Tibial nerve (tissue), 4 donors: ENCODE measurements at regions not wholly inside any gene's neighbourhood (a gene's known extent, or its start where the extent isn't known, plus 50 kb on each side); places are given as distances from the start of the nearest gene placed in this dataset.
"Not testable (repeated sequence)": the region's sequence is repeated elsewhere in the genome, so short reads cannot be mapped to it uniquely, and the experiment has no call there.

Experiments used
- DNase-seq, 2 donors: peaks; one replicate each; pipeline ENCODE4 v3.0.0-alpha.2; 2019; ENCODE audit warnings: low spot score in 2 of 2
- H3K27ac ChIP-seq, 4 donors: fragments of 200-600 bp; sonication (generic) in 3 of 4; one replicate each; pipeline ENCODE4 v1.5.1; 2017 to 2019; ENCODE audit warnings: mild to moderate bottlenecking in 1 of 4
- H3K27me3 ChIP-seq, 2 donors: fragments of 200-600 bp; sonication (generic) in 1 of 2; one replicate each; pipeline versions ENCODE4 v1.5.1 to v1.6.0; 2017 to 2019
- H3K36me3 ChIP-seq, 3 donors: fragments of 200-600 bp; sonication (generic); one replicate each; pipeline ENCODE4 v1.5.1; 2018 to 2019
- H3K4me1 ChIP-seq, 4 donors: fragments of 200-600 bp; sonication (generic) in 3 of 4; one replicate each; pipeline ENCODE4 v1.5.1; 2017 to 2019
- H3K4me3 ChIP-seq, 4 donors: fragments of 200-600 bp; sonication (generic) in 3 of 4; one replicate each; pipeline ENCODE4 v1.5.1; 2017 to 2019; ENCODE audit warnings: mild to moderate bottlenecking in 1 of 4, moderate library complexity in 1 of 4
- H3K9me3 ChIP-seq, 4 donors: fragments of 200-600 bp; sonication (generic) in 3 of 4; one replicate each; pipeline ENCODE4 v1.5.1; 2017 to 2019
- CTCF ChIP-seq, 5 experiments: fragments of 200-600 bp in 3 of 5; fragments of 450-650 bp in 2 of 5; sonication (generic) in 3 of 5; IDR thresholded peaks; one replicate each; pipeline ENCODE4 v1.5.1; 2016 to 2019; ENCODE audit warnings: antibody characterized with exemption in 5 of 5, mild to moderate bottlenecking in 3 of 5, moderate library complexity in 2 of 5
- EP300 ChIP-seq, 2 donors: sonication (generic); formaldehyde crosslinking; IDR thresholded peaks; one replicate each; pipeline ENCODE4 v1.6.1; 2017; ENCODE audit warnings: antibody characterized with exemption in 2 of 2, mild to moderate bottlenecking in 1 of 2
- POLR2A ChIP-seq, 2 donors: fragments of 450-650 bp; IDR thresholded peaks; one replicate each; pipeline ENCODE4 v1.6.1; 2017; ENCODE audit warnings: antibody characterized with exemption in 2 of 2, mild to moderate bottlenecking in 2 of 2, moderate library complexity in 2 of 2
- WGBS, 2 donors: methylation state at CpG; one replicate each; pipeline ENCODE4 v1.1.5; 2018; 5-methylcytosine and 5-hydroxymethylcytosine counted together

- TF ChIP-seq CTCF (IDR thresholded peaks at IDR 0.05) (no peak), EP300 (IDR thresholded peaks at IDR 0.05) (no peak), POLR2A (IDR thresholded peaks at IDR 0.05) (no peak)
Observed at GRCh38 chr21:29431680-29432079, 133.0 kb downstream of the BACH1 start.

GRCh38 chr21:29433366-29434059 is 134.8 kb downstream of the BACH1 start:
- TF ChIP-seq POLR2A (IDR thresholded peaks at IDR 0.05): no peak
- no peak for TF ChIP-seq CTCF (IDR thresholded peaks at IDR 0.05)
- TF ChIP-seq EP300 (IDR thresholded peaks at IDR 0.05): no peak
- peaks cover 0 to 18% (median 0%) of the 10 kb centered on the region in 4 donors for H3K4me1 ChIP-seq
- H3K27me3 ChIP-seq: no peaks in the 10 kb centered on the region
- no peaks in the 10 kb centered on the region for H3K9me3 ChIP-seq
- no peaks in the 10 kb centered on the region for H3K36me3 ChIP-seq
- H3K27ac ChIP-seq: no peak overlapping the region
- whole genome bisulfite sequencing, 2 donors: 60 to 68% methylated on average over 7 of the region's 7 CpGs
- DNase-seq: no peak
- no peak overlapping the region for H3K4me3 ChIP-seq

More at GRCh38 chr21:29431680-29432079, 133.0 kb downstream of the BACH1 start:
- Histone ChIP-seq H3K36me3 (no peaks in the 10 kb centered on the region), H3K4me3 (no peak overlapping the region), H3K4me1 (peaks cover 0 to 10% (median 0%) of the 10 kb centered on the region in 4 donors), H3K9me3 (no peaks in the 10 kb centered on the region), H3K27me3 (no peaks in the 10 kb centered on the region), H3K27ac (no peak overlapping the region)
- 88 to 90% methylated on average over 5 of the region's 5 CpGs for WGBS, 2 donors
- DNase-seq: no peak

GRCh38 chr21:29434081-29434480 is 135.4 kb downstream of the BACH1 start:
- no peaks in the 10 kb centered on the region for H3K9me3 ChIP-seq
- WGBS, 2 donors: 82% methylated on average over 7 of the region's 7 CpGs
- TF ChIP-seq EP300 (IDR thresholded peaks at IDR 0.05): no peak
- no peak for TF ChIP-seq POLR2A (IDR thresholded peaks at IDR 0.05)
- no peak for TF ChIP-seq CTCF (IDR thresholded peaks at IDR 0.05)
- H3K4me3 ChIP-seq: no peak overlapping the region
- H3K4me1 ChIP-seq: peaks cover 0 to 18% (median 0%) of the 10 kb centered on the region in 4 donors
- no peak for DNase-seq
- H3K27me3 ChIP-seq: no peaks in the 10 kb centered on the region
- H3K36me3 ChIP-seq: no peaks in the 10 kb centered on the region
- H3K27ac ChIP-seq: no peak overlapping the region

- not testable (repeated sequence) for H3K9me3 ChIP-seq, H3K27me3 ChIP-seq, DNase-seq, H3K27ac ChIP-seq, H3K36me3 ChIP-seq, H3K4me3 ChIP-seq
- peaks cover 0 to 18% (median 0%) of the 10 kb centered on the region in 4 donors for H3K4me1 ChIP-seq
- WGBS, 2 donors: 92 to 94% methylated on average over 2 of the region's 2 CpGs
Observed at GRCh38 chr21:29434982-29435381, 136.3 kb downstream of the BACH1 start.

GRCh38 chr21:29436143-29436542 is 137.4 kb downstream of the BACH1 start:
- Histone ChIP-seq H3K27ac (no peak overlapping the region), H3K4me3 (no peak overlapping the region)
- 38 to 42% methylated on average over 5 of the region's 5 CpGs for WGBS, 2 donors

More at GRCh38 chr21:29436143-29436542, 137.4 kb downstream of the BACH1 start:
- Histone ChIP-seq H3K36me3 (no peaks in the 10 kb centered on the region), H3K27me3 (no peaks in the 10 kb centered on the region), H3K9me3 (no peaks in the 10 kb centered on the region), H3K4me1 (peaks cover 0 to 18% (median 0%) of the 10 kb centered on the region in 4 donors)
- TF ChIP-seq EP300 (IDR thresholded peaks at IDR 0.05) (no peak), POLR2A (IDR thresholded peaks at IDR 0.05) (no peak), CTCF (IDR thresholded peaks at IDR 0.05) (no peak)
- DNase-seq: no peak
